GM06990 (cell line): ENCODE measurements at regions not wholly inside any gene's neighbourhood (a gene's known extent, or its start where the extent isn't known, plus 50 kb on each side); places are given as distances from the start of the nearest gene placed in this dataset.

Experiments used
- DNase-seq: peaks from one replicate; pipeline ENCODE4 v3.0.0-alpha.2; 2011; ENCODE audit not compliant: insufficient read length; ENCODE audit errors: extremely low read depth
- H3K27me3 ChIP-seq: replicated peaks from 2 replicates; pipeline ENCODE4 v1.6.0; 2011; ENCODE audit warnings: low read length; ENCODE audit not compliant: control insufficient read depth, insufficient read depth
- H3K36me3 ChIP-seq: 2 replicates; pipeline ENCODE4 v1.5.1; 2011; ENCODE audit warnings: low read length; ENCODE audit not compliant: control insufficient read depth, insufficient read depth
- H3K4me3 ChIP-seq: replicated peaks from 2 replicates; pipeline ENCODE4 v1.5.1; 2011; ENCODE audit warnings: low read depth, mild to moderate bottlenecking, control low read depth, low read length
- TF ChIP-seq, protein P1 (sequence below): IDR thresholded peaks from 2 replicates; pipeline ENCODE4 v1.5.1; 2011; ENCODE audit warnings: low read length, control low read depth, mild to moderate bottlenecking, inconsistent platforms; ENCODE audit not compliant: insufficient read depth, poor library complexity, severe bottlenecking

DNA sequence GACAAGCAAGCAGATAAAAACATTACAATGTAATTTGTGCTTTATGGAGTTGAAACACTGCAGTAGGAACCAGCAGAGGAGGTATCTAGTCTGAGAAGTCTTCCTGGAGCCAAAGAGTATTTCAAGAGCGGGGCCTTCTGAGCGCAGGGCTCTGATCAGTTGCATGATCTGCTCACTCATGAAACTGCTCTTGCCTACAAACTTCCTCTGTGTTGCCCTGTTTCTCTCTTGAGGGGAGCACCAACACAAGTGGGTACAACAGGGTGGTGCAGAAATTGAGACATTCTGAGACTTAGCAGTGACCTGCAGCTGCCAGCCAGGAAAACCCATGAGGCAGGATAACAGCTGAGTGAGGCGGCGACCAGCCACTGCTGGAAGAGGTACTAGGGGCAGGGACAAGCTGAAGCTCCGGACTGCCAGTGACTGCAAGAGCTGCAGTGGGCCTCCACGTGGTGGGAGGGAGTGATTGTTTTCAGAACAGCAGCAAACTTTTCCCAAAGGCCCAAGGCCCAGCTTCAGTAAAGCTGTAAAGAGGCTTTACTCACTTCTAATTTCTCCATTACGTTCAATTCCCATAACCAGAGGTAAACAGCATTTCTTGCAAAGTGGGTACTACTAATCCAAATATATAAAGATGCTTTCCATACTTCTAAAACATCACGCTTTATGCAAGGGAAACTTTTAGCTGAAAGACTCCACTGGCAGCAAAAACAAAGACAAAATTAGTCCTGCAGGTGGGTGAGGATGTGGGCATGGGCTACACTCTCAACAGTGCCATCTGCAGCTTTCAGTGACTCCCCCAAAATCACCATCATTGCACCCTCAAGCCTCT, 69.0 kb upstream of the LPP start:
- no peak overlapping the region for H3K4me3 ChIP-seq
- H3K36me3 ChIP-seq: no peaks in the 10 kb centered on the region
- TF ChIP-seq, protein P1, sequence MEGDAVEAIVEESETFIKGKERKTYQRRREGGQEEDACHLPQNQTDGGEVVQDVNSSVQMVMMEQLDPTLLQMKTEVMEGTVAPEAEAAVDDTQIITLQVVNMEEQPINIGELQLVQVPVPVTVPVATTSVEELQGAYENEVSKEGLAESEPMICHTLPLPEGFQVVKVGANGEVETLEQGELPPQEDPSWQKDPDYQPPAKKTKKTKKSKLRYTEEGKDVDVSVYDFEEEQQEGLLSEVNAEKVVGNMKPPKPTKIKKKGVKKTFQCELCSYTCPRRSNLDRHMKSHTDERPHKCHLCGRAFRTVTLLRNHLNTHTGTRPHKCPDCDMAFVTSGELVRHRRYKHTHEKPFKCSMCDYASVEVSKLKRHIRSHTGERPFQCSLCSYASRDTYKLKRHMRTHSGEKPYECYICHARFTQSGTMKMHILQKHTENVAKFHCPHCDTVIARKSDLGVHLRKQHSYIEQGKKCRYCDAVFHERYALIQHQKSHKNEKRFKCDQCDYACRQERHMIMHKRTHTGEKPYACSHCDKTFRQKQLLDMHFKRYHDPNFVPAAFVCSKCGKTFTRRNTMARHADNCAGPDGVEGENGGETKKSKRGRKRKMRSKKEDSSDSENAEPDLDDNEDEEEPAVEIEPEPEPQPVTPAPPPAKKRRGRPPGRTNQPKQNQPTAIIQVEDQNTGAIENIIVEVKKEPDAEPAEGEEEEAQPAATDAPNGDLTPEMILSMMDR: no peak
- DNase-seq: no peak
- H3K27me3 ChIP-seq: no peaks in the 10 kb centered on the region; the same call in 1 of the 2 replicates

GRCh38 chr3:188085584-188086560, 68.1 kb upstream of the LPP start:
- no peak overlapping the region for H3K4me3 ChIP-seq
- TF ChIP-seq, protein P1: no peak
- DNase-seq: no peak

GRCh38 chr3:188088948-188089685, 64.8 kb upstream of the LPP start:
- H3K27me3 ChIP-seq: peaks cover 4% of the 10 kb centered on the region
- no peak for DNase-seq
- H3K36me3 ChIP-seq: no peaks in the 10 kb centered on the region
- H3K4me3 ChIP-seq: no peak overlapping the region
- TF ChIP-seq, protein P1: no peak

More at GRCh38 chr3:188085584-188086560, 68.1 kb upstream of the LPP start:
- no peaks in the 10 kb centered on the region for H3K36me3 ChIP-seq
- no peaks in the 10 kb centered on the region; the same call in 1 of the 2 replicates for H3K27me3 ChIP-seq

- no peak for DNase-seq
- no peak overlapping the region for H3K4me3 ChIP-seq
- TF ChIP-seq, protein P1: no peak
Observed at GRCh38 chr3:188090620-188091309, 63.2 kb upstream of the LPP start.

GRCh38 chr3:188091746-188092145, 62.2 kb upstream of the LPP start:
- TF ChIP-seq, protein P1: no peak
- Histone ChIP-seq H3K36me3 (no peaks in the 10 kb centered on the region), H3K4me3 (no peak overlapping the region), H3K27me3 (peaks cover 4% of the 10 kb centered on the region)
- no peak for DNase-seq

More at GRCh38 chr3:188090620-188091309, 63.2 kb upstream of the LPP start:
- Histone ChIP-seq H3K27me3 (peaks cover 4% of the 10 kb centered on the region), H3K36me3 (no peaks in the 10 kb centered on the region)
